ENCODE measurements at regions not wholly inside any gene's neighbourhood (a gene's known extent, or its start where the extent isn't known, plus 50 kb on each side); places are given as distances from the start of the nearest gene placed in this dataset.

- no peak for DNase-seq (ENCODE audit: low read depth in 3 of 3, low spot score in 1 of 3)
Observed at GRCh38 chr5:149441986-149442385, 62.9 kb upstream of the IL17B start.

GRCh38 chr5:149441194-149441753 lies 62.2 kb upstream of the IL17B start:
- no peak for DNase-seq (ENCODE audit: low read depth in 3 of 3, low spot score in 1 of 3)

DNA sequence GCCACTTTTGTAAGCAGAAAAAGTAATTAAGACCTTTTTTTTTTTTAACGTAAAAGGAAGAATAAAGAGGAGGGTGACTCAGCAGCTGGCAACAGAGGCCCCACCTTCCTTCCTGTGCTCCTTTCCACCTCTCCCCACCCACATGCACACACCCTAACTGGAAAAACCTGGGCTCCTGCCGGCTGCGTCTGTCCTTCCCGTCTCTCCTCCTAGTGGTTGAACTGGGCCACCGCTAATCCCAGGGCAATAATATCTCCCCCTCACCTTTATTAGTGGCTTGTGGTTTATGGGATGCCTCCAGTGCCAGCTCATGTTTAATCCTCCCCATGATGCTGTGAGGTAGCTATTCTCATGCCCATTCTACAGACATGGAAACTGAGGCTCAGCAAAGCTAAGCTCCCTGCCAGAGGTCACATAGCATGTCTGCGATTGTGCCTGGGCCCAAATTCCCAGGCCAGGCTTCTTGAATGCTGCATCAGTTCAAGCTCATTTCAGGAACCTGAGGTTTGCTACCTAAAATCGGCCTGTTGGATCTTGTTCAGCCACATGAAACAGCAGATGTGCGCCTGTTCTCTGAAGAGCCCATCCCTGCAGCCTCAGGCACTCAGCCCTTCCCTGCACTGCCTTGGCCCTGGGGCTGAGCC lies 60.9 kb upstream of the IL17B start:
- DNase-seq (ENCODE audit: low read depth in 3 of 3, low spot score in 1 of 3), result no peak

- no peak for DNase-seq (ENCODE audit: low read depth in 3 of 3, low spot score in 1 of 3)
Observed at GRCh38 chr5:149438711-149439132, 59.6 kb upstream of the IL17B start.

DNA sequence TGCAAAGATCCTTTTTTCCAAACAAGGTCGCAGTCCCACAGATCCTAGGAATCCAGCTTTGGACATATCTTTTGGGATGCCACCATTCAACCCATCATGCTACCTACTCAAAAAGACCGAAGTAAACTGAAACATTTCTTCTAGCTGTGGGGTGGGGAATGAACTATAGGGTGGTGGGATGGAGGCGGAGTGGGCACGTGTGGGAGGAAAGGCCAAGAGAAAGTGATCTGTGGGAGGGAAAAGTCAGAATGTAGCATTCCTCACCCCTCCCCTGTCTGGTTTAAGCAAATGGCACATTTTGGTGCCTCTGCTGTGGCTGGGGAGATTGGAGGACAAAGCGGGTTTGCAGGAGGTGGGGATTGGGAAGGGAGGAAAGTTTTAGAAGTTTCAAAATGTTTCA lies 59.2 kb upstream of the IL17B start:
- no peak for DNase-seq (ENCODE audit: low read depth in 3 of 3, low spot score in 1 of 3)

GRCh38 chr5:149437391-149438040 lies 58.4 kb upstream of the IL17B start:
- no peak for DNase-seq (ENCODE audit: low read depth in 3 of 3, low spot score in 1 of 3)

- DNase-seq (ENCODE audit: low read depth in 3 of 3, low spot score in 1 of 3), result no peak
Observed at GRCh38 chr5:149435660-149436059, 56.6 kb upstream of the IL17B start.

- DNase-seq (ENCODE audit: low read depth in 3 of 3, low spot score in 1 of 3), result no peak
Observed at GRCh38 chr5:149435015-149435376, 55.9 kb upstream of the IL17B start.

- DNase-seq (ENCODE audit: low read depth in 3 of 3, low spot score in 1 of 3), result peak in 2 of 3 donors; percentile 24 to 34
Observed at GRCh38 chr5:149434162-149435014, 55.3 kb upstream of the IL17B start.

DNA sequence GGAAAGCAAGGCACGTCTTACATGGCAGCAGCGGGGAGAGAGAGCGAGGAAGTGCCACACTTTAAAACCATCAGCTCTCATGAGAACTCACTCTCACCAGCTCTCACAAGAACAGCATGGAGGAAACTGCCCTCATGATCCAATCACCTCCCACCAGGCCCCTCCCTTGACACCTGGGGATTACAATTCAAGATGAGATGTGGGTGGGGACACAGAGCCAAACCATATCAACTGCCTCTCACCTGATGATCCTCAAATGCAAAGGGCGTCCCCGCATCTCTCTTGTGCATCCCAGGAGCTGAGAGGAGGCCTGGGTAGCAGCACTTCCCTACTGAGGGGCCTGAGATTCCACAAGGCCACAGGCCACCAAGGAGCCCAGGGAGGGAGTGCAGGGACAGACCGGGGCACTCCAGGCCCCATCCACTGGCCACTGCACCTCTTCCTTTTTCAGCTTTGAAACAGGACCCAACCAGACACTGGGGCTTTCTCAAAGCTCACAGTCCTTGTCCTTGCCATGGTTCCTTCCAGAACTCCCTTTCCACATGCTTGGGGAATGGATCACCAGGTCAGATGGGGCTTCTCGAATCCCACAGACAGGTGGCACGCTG lies 54.5 kb upstream of the IL17B start:
- DNase-seq (ENCODE audit: low read depth in 3 of 3, low spot score in 1 of 3), result no peak

GRCh38 chr5:149432911-149433401 lies 53.9 kb upstream of the IL17B start:
- DNase-seq (ENCODE audit: low read depth in 3 of 3, low spot score in 1 of 3), result no peak

GRCh38 chr5:149432376-149432775 lies 53.3 kb upstream of the IL17B start:
- DNase-seq (ENCODE audit: low read depth in 3 of 3, low spot score in 1 of 3), result no peak

DNA sequence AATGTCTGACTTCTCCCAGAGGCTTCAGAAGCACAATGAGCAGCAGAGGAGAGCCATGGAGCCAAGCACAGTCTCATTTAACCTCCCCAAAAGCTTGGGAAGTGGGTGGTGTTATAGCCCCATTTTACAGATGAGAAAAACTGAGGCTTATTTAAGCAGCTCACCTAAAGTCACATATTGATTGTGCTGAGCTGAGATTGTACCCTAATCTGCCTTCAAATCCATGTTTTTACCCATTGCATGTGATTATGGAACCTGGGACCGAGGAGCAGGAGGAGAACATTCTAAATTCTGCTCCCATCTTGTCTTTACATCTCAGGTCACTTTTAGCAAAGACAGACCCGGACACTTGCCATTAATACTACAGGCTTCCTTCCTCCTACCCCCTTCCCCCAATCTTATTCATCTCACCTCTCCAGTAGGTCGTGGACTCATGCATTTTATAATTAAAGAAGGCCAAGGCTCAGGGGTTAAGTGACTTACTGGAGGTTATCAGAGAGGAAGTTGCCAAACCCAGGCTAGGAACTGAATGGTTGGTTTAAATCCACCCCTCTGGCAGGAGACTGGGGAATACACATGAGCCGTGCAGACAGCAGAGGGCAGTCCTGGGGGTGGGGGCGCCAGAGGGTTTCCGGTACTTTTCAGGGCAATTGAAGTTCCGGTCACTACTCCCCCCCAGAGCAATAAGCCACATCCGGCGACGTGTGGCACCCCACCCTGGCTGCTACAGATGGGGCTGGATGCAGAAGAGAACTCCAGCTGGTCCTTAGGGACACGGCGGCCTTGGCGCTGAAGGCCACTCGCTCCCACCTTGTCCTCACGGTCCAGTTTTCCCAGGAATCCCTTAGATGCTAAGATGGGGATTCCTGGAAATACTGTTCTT lies 51.0 kb upstream of the IL17B start:
- no peak for DNase-seq (ENCODE audit: low read depth in 3 of 3, low spot score in 1 of 3)

Measured in stimulated activated CD4-positive, alpha-beta T cell treated with anti-CD3 and anti-CD28 coated beads, TNF-alpha, amount 100 ng/mL, for 1 hour (primary cell).